Ovary (tissue), 3 donors: ENCODE measurements at regions not wholly inside any gene's neighbourhood (a gene's known extent, or its start where the extent isn't known, plus 50 kb on each side); places are given as distances from the start of the nearest gene placed in this dataset.

Experiments
- CTCF ChIP-seq, 3 donors: fragments of 450-650 bp in 2 of 3; fragments of 200-600 bp in 1 of 3; IDR thresholded peaks; one replicate each; pipeline versions ENCODE4 v1.5.1 to v1.8.0; 2016 to 2022; ENCODE audit warnings: antibody characterized with exemption in 3 of 3, mild to moderate bottlenecking in 1 of 3
- EP300 ChIP-seq: sonication (generic); formaldehyde crosslinking; IDR thresholded peaks from one replicate; pipeline ENCODE4 v1.6.1; 2017; ENCODE audit warnings: antibody characterized with exemption
- POLR2A ChIP-seq: fragments of 450-650 bp; IDR thresholded peaks from one replicate; pipeline ENCODE4 v1.6.1; 2017; ENCODE audit warnings: antibody characterized with exemption, mild to moderate bottlenecking, moderate library complexity
- donor health status: DM: no; HTN: no; CAD: no.

- TF ChIP-seq CTCF (IDR thresholded peaks at IDR 0.05) (no peak), POLR2A (no peak), EP300 (no peak)
Measured at GRCh38 chr5:96288845-96289185, 144.2 kb downstream of the PCSK1 start.
